ES-I3 (cell line): ENCODE measurements at regions not wholly inside any gene's neighbourhood (a gene's known extent, or its start where the extent isn't known, plus 50 kb on each side); places are given as distances from the start of the nearest gene placed in this dataset.

Source experiments
- H3K36me3 ChIP-seq: 2 replicates; pipeline ENCODE4 v1.6.1; 2013; ENCODE audit warnings: mild to moderate bottlenecking, low read length, control low read depth, moderate library complexity; ENCODE audit not compliant: insufficient read depth
- H3K4me1 ChIP-seq: 2 replicates; pipeline ENCODE4 v1.6.1; 2013; ENCODE audit warnings: mild to moderate bottlenecking, control low read depth, low read length; ENCODE audit not compliant: insufficient read depth
- H3K9ac ChIP-seq: 2 replicates; pipeline ENCODE4 v1.6.1; 2013; ENCODE audit warnings: low read depth, mild to moderate bottlenecking, low read length, moderate library complexity
- H3K9me3 ChIP-seq: 2 replicates; pipeline ENCODE4 v1.6.1; 2013; ENCODE audit warnings: mild to moderate bottlenecking, low read length, moderate library complexity; ENCODE audit not compliant: control insufficient read depth, insufficient read depth

DNA sequence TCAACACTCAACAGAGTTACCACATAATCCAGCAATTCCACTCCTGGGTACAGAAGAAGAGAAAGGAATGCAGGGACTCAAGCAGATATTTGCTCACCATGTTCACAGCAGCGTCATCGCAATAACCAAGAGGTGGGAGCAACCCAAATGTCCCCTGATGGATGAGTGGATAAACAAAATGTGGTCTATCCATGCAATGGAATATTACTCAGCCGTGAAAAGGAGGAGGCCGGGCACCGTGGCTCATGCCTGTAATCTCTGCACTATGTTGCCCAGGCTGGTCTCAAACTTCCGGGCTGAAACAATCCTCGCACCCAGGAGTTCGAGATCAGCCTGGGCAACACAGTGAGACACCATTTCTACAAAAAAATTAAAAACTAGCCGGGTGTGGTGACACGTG is 131.7 kb downstream of the CTTN start:
- Histone ChIP-seq H3K4me1 (peaks cover 27% of the 10 kb centered on the region), H3K36me3 (no peaks in the 10 kb centered on the region), H3K9me3 (no peaks in the 10 kb centered on the region), H3K9ac (no peak overlapping the region)

DNA sequence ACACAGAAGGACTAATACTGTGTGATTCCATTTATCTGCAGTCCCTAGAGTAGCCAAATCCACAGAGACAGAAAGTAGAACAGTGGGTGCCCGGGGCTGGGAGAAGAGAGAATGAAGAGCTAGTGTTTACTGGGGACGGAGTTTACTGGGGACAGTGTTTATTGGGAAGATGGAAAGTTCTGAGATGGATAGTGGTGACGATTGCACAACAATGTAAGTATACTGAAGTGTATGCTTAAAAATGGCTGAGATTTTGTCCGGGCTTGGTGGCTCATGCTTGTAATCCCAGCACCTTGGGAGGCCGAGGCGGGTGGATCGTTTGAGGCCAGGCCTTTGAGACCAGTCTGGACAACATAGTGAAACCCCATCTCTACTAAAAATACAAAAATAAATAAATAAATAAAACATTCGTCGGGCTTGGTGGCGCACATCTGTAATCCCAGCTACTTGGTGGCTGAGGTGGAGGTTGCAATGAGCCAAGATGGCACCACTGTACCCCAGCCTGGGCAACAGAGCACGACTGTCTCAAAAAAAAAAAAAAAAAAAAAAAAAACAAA is 132.4 kb downstream of the CTTN start:
- H3K9me3 ChIP-seq, result no peaks in the 10 kb centered on the region
- no peaks in the 10 kb centered on the region for H3K36me3 ChIP-seq
- H3K4me1 ChIP-seq, result peaks cover 20% of the 10 kb centered on the region
- no peak overlapping the region for H3K9ac ChIP-seq

DNA sequence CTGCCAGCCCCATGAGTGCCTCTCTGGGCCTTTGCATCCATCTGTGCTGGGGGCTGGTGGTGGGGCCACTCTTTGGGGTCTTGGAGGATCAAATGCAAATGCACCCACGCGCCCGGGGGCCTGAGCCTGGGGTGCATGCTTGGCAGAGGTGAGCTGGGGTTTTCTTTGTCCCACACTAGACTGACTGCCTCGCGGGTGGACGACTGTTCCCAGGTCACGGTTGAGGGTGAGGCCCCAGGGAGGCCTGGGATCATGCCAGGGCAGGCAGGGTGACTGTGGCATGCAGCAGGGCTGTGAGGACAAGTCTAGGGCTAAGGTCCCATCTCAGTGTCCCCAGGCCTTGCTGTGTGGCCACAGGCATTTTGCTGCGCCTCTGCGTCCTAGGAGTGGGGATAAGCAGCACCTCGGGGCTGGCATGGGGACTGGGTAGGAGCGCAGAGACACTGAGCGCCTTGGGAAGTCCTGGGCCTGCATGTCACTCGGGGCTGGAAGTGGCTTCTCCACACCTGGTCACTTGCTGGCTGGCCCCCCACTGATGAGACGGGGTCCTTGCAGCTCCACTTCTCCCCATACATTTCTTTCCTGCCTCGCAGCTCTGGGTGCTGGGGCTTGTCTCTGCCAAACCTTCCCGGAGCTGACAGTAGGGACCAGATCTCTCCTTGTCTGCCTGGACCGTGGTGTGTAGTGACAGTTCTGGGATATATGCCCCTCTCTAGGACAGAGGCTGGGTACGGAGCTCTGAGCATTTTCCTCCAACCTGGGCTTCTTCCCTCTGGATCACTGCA is 133.1 kb downstream of the CTTN start:
- H3K4me1 ChIP-seq, result peaks cover 12% of the 10 kb centered on the region
- H3K9ac ChIP-seq, result no peak overlapping the region
- H3K9me3 ChIP-seq, result no peaks in the 10 kb centered on the region
- no peaks in the 10 kb centered on the region for H3K36me3 ChIP-seq

DNA sequence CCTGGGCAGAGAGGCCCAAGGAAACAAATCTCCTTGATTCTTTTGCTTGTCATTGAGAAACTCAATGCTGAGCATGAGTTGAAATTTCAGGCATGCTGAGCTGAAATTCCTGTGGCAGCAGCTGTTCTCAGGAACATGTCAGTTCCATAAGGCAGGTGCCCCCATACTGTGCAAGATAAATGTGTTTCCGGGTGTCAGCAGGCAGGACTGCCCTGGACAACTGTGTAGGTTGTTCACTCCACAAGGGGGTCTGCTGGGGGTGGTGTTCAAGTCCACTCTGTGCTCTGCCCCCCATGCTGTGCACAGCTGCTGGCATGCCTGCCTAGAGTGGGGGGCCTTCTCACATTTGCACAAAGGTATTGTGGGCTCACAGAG is 133.7 kb downstream of the CTTN start:
- H3K9me3 ChIP-seq, result no peaks in the 10 kb centered on the region
- no peak overlapping the region for H3K9ac ChIP-seq
- no peaks in the 10 kb centered on the region for H3K36me3 ChIP-seq
- H3K4me1 ChIP-seq, result peaks cover 12% of the 10 kb centered on the region

- Histone ChIP-seq H3K9ac (no peak overlapping the region), H3K9me3 (no peaks in the 10 kb centered on the region), H3K36me3 (no peaks in the 10 kb centered on the region), H3K4me1 (peaks cover 12% of the 10 kb centered on the region)
These were observed 134.4 kb downstream of the CTTN start for GRCh38 chr11:70532731-70533130.

DNA sequence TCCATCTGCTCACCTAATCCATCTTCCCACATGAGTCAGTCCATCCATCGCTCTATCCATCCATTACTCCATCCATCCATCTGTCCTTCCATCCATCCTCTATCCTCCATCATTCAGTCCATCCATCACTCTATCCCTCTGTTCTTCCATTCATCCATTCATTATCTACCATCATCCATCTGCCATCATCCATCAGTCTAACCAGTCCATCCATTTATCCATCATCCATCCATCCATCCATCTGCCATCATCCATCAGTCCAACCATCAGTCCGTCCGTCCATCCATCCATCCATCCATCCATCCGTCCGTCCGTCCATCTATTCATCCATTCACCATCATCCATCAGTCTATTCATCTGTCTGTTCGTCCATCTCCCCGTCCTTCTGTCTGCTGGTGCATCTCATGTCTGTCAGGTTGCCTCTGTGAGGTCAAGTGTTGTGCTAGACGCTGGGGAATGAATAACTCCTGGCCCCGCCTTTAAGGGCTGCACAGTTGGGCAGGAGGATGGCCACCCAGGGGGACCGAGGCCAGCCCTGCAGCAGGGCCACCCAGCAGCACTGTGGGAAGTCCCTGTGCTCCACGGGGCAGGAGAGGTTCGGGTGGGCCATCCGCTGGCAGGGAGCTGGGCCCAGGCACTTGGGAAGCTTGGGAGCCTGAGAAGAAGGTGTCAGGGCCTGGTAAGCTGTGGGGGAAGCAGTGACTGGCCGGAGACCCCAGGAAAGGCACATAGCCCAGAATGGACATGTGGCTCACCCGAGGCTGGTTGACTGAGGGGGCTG is 137.1 kb downstream of the CTTN start:
- H3K36me3 ChIP-seq, result no peaks in the 10 kb centered on the region

GRCh38 chr11:70536051-70536877 is 137.9 kb downstream of the CTTN start:
- Histone ChIP-seq H3K9me3 (no peaks in the 10 kb centered on the region), H3K4me1 (peaks cover 18% of the 10 kb centered on the region), H3K36me3 (no peaks in the 10 kb centered on the region), H3K9ac (no peak overlapping the region)

More for the DNA sequence above, 137.1 kb downstream of the CTTN start:
- Histone ChIP-seq H3K9me3 (no peaks in the 10 kb centered on the region), H3K4me1 (peaks cover 18% of the 10 kb centered on the region), H3K9ac (no peak overlapping the region)

GRCh38 chr11:70537576-70538571 is 139.5 kb downstream of the CTTN start:
- peaks cover 6% of the 10 kb centered on the region; the same call in 1 of the 2 replicates for H3K4me1 ChIP-seq
- no peak overlapping the region for H3K9ac ChIP-seq
- H3K9me3 ChIP-seq, result no peaks in the 10 kb centered on the region
- peaks cover 2% of the 10 kb centered on the region; the same call in 1 of the 2 replicates for H3K36me3 ChIP-seq

DNA sequence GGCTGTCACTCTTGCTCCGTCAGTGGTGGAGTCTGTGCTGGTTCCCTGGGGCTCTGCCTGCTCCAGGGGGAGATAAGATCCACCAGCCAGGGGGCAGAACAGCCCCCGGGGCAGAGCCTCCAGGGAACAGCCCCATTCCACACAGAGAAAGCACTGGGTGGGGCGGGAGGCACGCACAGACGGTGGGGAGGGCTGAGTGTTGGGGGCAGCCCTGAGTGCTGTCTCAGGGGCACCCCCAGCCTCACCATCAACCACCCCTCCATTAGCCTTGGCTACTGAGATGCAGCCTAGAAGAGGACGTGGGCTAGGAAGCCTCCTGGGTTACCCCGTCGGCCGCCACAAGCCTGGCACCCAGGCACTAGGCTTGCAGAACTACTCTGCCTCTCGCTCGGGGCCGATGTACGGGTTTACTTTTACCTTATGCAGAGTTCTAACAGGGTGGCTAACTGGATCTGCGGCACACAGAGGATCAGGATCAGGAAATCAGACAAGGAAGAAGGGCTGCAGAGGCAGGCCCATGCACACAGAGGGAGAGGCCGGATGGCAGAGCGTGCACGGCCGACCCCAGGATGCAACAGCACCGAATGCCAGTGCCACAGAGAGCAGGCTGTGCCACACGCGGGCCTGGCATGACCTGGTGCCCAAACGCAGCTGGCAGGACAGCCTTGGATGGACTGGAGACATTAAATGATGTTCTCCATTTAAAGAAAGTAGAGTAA is 140.5 kb downstream of the CTTN start:
- no peak overlapping the region for H3K9ac ChIP-seq
- peaks cover 2% of the 10 kb centered on the region; the same call in 1 of the 2 replicates for H3K36me3 ChIP-seq
- no peaks in the 10 kb centered on the region for H3K9me3 ChIP-seq
- H3K4me1 ChIP-seq, result peaks cover 6% of the 10 kb centered on the region; the same call in 1 of the 2 replicates

DNA sequence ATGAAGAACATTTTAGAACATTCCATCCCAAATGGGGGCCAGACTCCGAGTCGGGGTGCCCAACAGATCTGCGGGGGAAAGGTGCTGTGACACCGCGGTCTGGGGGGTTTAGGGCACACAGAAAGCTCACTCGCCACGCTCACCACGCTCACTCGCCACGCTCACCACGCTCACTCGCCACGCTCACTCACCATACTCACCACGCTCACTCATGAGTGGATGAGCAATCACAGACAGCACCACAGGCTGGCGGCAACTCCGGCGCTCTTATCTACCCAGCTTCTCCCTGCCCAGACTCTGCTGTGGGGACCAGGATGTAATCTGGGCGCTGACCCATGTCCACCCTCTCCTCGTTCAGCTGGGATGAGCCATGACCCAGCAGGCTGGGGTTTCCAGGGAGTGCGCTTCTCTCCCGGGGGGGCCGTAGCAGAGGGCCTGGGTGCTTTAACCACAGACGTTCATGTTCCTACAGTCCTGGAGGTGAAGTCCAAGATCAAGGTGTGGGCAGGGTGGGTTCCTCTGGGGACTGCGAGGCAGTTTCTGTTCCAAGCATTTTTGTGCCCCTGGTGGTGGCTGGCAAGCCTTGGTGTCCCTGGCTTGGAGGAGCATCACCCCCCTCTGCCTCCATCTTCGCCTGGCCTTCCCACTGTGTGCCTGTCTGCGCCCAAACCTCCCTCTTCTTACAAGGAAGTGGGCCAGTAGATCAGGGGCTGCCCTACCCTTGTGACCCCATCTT is 141.2 kb downstream of the CTTN start:
- H3K9me3 ChIP-seq, result no peaks in the 10 kb centered on the region
- peaks cover 2% of the 10 kb centered on the region; the same call in 1 of the 2 replicates for H3K36me3 ChIP-seq
- no peak overlapping the region for H3K9ac ChIP-seq
- peaks cover 6% of the 10 kb centered on the region; the same call in 1 of the 2 replicates for H3K4me1 ChIP-seq

DNA sequence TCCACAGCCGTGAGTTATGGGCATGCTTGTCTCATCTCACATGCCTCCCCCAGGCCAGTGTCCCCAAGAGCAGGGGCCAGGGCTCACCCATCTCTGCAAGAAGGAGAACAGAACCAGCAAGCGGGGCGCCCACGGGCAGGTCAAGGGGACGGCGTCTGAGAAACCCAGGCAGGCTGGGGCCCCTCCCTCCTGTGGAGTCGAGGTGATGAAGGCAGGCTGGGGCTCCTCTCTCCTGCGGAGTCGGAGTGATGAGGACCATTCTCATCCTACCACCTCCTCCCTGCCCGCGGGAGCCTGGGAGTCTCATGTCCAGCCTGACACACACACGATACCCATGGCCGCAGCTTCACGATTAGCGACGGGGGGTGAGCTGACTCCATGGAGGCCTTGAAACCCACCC is 141.9 kb downstream of the CTTN start:
- H3K4me1 ChIP-seq, result peaks cover 11% of the 10 kb centered on the region; the same call in 1 of the 2 replicates
- H3K9ac ChIP-seq, result no peak overlapping the region
- H3K36me3 ChIP-seq, result peaks cover 2% of the 10 kb centered on the region; the same call in 1 of the 2 replicates
- no peaks in the 10 kb centered on the region for H3K9me3 ChIP-seq

DNA sequence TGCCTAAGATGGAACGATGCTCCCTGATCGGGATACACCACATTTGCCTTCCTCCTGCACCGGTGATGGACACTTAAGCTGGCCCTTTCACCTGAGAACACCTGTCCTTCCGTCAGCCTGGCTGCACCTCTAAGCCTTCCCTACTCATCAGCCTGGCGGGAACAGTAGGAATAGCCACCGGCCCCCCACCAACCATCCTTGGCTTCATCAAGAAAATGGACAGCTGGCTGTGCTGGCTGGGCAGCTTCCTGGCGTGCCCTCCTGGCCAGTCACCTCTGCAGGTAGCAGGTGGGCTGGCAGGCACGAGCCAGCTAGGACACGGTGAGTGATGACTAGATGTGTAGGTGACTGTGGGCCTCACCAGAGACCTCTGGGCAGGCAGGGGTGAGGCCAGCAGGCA is 142.8 kb downstream of the CTTN start:
- Histone ChIP-seq H3K9ac (no peak overlapping the region), H3K4me1 (peaks cover 21% of the 10 kb centered on the region), H3K36me3 (peaks cover 2% of the 10 kb centered on the region; the same call in 1 of the 2 replicates), H3K9me3 (no peaks in the 10 kb centered on the region)
